ENCODE measurements at regions not wholly inside any gene's neighbourhood (a gene's known extent, or its start where the extent isn't known, plus 50 kb on each side); places are given as distances from the start of the nearest gene placed in this dataset.

GRCh38 chr12:67394550-67394949 is 125.4 kb downstream of the CAND1 start:
- no peaks in the 10 kb centered on the region for H3K9me3 ChIP-seq (ENCODE audit: low read length)
- no peaks in the 10 kb centered on the region for H3K9me2 ChIP-seq (ENCODE audit: insufficient read depth, low read length)
- H3K79me2 ChIP-seq (replicated peaks; ENCODE audit: insufficient read depth, low read length) = no peaks in the 10 kb centered on the region
- H3F3A ChIP-seq (ENCODE audit: insufficient read depth, low read length, poor library complexity, severe bottlenecking) = no peaks in the 10 kb centered on the region
- no peak overlapping the region for H2AFZ ChIP-seq (ENCODE audit: low read depth, low read length)
- no peak overlapping the region for H3K27ac ChIP-seq (ENCODE audit: low read length)
- no peaks in the 10 kb centered on the region for H4K20me1 ChIP-seq (ENCODE audit: insufficient read depth)
- no peak overlapping the region for H3K9ac ChIP-seq (ENCODE audit: low read length)
- H3K4me3 ChIP-seq (ENCODE audit: low read length) = no peak overlapping the region
- H3K4me2 ChIP-seq (ENCODE audit: low read length) = no peak overlapping the region
- no peaks in the 10 kb centered on the region for H3K36me3 ChIP-seq (ENCODE audit: insufficient read depth, low read length)
- H3K27me3 ChIP-seq (ENCODE audit: insufficient read depth, low read depth, low read length) = no peaks in the 10 kb centered on the region
- TF ChIP-seq REST (IDR thresholded peaks at IDR 0.05; ENCODE audit: borderline replicate concordance) = no peak
- no peak for TF ChIP-seq TAF1 (IDR thresholded peaks at IDR 0.05; ENCODE audit: low read depth)
- no peak for TF ChIP-seq EZH2 (IDR thresholded peaks at IDR 0.05; ENCODE audit: borderline replicate concordance, insufficient read depth, low read length, poor library complexity, severe bottlenecking)
- no peak for TF ChIP-seq RAD21 (conservative IDR thresholded peaks at IDR 0.05)
- TF ChIP-seq SMC3 (conservative IDR thresholded peaks at IDR 0.05; ENCODE audit: poor library complexity) = no peak
- TF ChIP-seq EP300 (conservative IDR thresholded peaks at IDR 0.05; ENCODE audit: poor library complexity, severe bottlenecking) = no peak
- no peak for TF ChIP-seq POLR2AphosphoS5 (IDR thresholded peaks at IDR 0.05)
- TF ChIP-seq CTCF (IDR thresholded peaks at IDR 0.05; ENCODE audit: poor library complexity, severe bottlenecking) = no peak
- TF ChIP-seq MXI1 (conservative IDR thresholded peaks at IDR 0.05; ENCODE audit: poor library complexity, severe bottlenecking) = no peak

- TF ChIP-seq EZH2 (IDR thresholded peaks at IDR 0.05; ENCODE audit: borderline replicate concordance, insufficient read depth, low read length, poor library complexity, severe bottlenecking) (no peak), REST (IDR thresholded peaks at IDR 0.05; ENCODE audit: borderline replicate concordance) (no peak), POLR2AphosphoS5 (IDR thresholded peaks at IDR 0.05) (no peak), MXI1 (conservative IDR thresholded peaks at IDR 0.05; ENCODE audit: poor library complexity, severe bottlenecking) (no peak), CTCF (IDR thresholded peaks at IDR 0.05; ENCODE audit: poor library complexity, severe bottlenecking) (no peak), EP300 (conservative IDR thresholded peaks at IDR 0.05; ENCODE audit: poor library complexity, severe bottlenecking) (no peak), SMC3 (conservative IDR thresholded peaks at IDR 0.05; ENCODE audit: poor library complexity) (no peak), TAF1 (IDR thresholded peaks at IDR 0.05; ENCODE audit: low read depth) (no peak), RAD21 (conservative IDR thresholded peaks at IDR 0.05) (no peak)
- no peak overlapping the region for H3K4me2 ChIP-seq (ENCODE audit: low read length)
- H4K20me1 ChIP-seq (ENCODE audit: insufficient read depth) = no peaks in the 10 kb centered on the region
- H3K9me3 ChIP-seq (ENCODE audit: low read length) = no peaks in the 10 kb centered on the region
- no peak overlapping the region for H3K27ac ChIP-seq (ENCODE audit: low read length)
- H3K9ac ChIP-seq (ENCODE audit: low read length) = no peak overlapping the region
- H3K36me3 ChIP-seq (ENCODE audit: insufficient read depth, low read length) = no peaks in the 10 kb centered on the region
- H2AFZ ChIP-seq (ENCODE audit: low read depth, low read length) = no peak overlapping the region
- no peaks in the 10 kb centered on the region for H3K9me2 ChIP-seq (ENCODE audit: insufficient read depth, low read length)
- no peaks in the 10 kb centered on the region for H3F3A ChIP-seq (ENCODE audit: insufficient read depth, low read length, poor library complexity, severe bottlenecking)
- H3K79me2 ChIP-seq (replicated peaks; ENCODE audit: insufficient read depth, low read length) = no peaks in the 10 kb centered on the region
- no peak overlapping the region for H3K4me3 ChIP-seq (ENCODE audit: low read length)
- H3K27me3 ChIP-seq (ENCODE audit: insufficient read depth, low read depth, low read length) = no peaks in the 10 kb centered on the region
These were observed 131.6 kb downstream of the CAND1 start for GRCh38 chr12:67400742-67401141.

All from neural cell (in vitro differentiated cells).